Loucy (cell line): ENCODE measurements at regions not wholly inside any gene's neighbourhood (a gene's known extent, or its start where the extent isn't known, plus 50 kb on each side); places are given as distances from the start of the nearest gene placed in this dataset.

Experiments
- CTCF ChIP-seq: fragments of 200-600 bp; sonication (generic); conservative IDR thresholded peaks from 2 replicates; pipeline ENCODE4 v1.5.1; 2014; ENCODE audit warnings: mild to moderate bottlenecking, antibody characterized with exemption, low read length
- EZH2phosphoT487 ChIP-seq: fragments of 200-600 bp; IDR thresholded peaks from 2 replicates; pipeline ENCODE4 v1.6.1; 2018; ENCODE audit warnings: antibody characterized with exemption, mild to moderate bottlenecking, moderate library complexity, borderline replicate concordance

GRCh38 chr12:58263816-58264215, 322.4 kb downstream of the ATP23 start:
- TF ChIP-seq CTCF (no peak), EZH2phosphoT487 (no peak)
